Gastroesophageal sphincter (tissue), 4 donors: ENCODE measurements at regions not wholly inside any gene's neighbourhood (a gene's known extent, or its start where the extent isn't known, plus 50 kb on each side); places are given as distances from the start of the nearest gene placed in this dataset.

Source experiments
- ATAC-seq: fragments of 150-250 bp; one replicate; pipeline ENCODE4 v1.9.1; 2016; ENCODE audit warnings: mild to moderate bottlenecking, moderate library complexity
- H3K27ac ChIP-seq, 4 donors: fragments of 200-600 bp; sonication (generic) in 3 of 4; 1 replicate in 3 of 4; 2 replicates in 1 of 4; pipeline ENCODE4 v1.5.1; 2016 to 2019
- H3K27me3 ChIP-seq: fragments of 200-600 bp; sonication (generic); one replicate; pipeline ENCODE4 v1.5.1; 2019
- H3K36me3 ChIP-seq, 2 donors: fragments of 200-600 bp; sonication (generic); one replicate each; pipeline ENCODE4 v1.5.1; 2019; ENCODE audit warnings: control low read depth in 1 of 2
- H3K4me1 ChIP-seq, 3 donors: fragments of 200-600 bp; sonication (generic); 1 replicate in 2 of 3; 2 replicates in 1 of 3; pipeline ENCODE4 v1.5.1; 2016 to 2019; ENCODE audit warnings: control low read depth in 2 of 3
- H3K4me3 ChIP-seq, 2 donors: fragments of 200-600 bp; sonication (generic); one replicate each; pipeline ENCODE4 v1.5.1; 2019; ENCODE audit warnings: mild to moderate bottlenecking in 1 of 2, moderate library complexity in 1 of 2
- H3K9me3 ChIP-seq, 3 donors: fragments of 200-600 bp; sonication (generic); one replicate each; pipeline ENCODE4 v1.5.1; 2017 to 2019; ENCODE audit warnings: control low read depth in 2 of 3
- CTCF ChIP-seq, 4 experiments: fragments of 200-600 bp in 2 of 4; fragments of 450-650 bp in 2 of 4; sonication (generic) in 1 of 4; IDR thresholded peaks; one replicate each; pipeline ENCODE4 v1.5.1; 2017 to 2019; ENCODE audit warnings: antibody characterized with exemption in 4 of 4, mild to moderate bottlenecking in 2 of 4, moderate library complexity in 2 of 4
- EP300 ChIP-seq: sonication (generic); formaldehyde crosslinking; IDR thresholded peaks from one replicate; pipeline ENCODE4 v1.6.1; 2017; ENCODE audit warnings: antibody characterized with exemption, mild to moderate bottlenecking
- POLR2A ChIP-seq, 2 donors: fragments of 450-650 bp; IDR thresholded peaks; one replicate each; pipeline ENCODE4 v1.6.1; 2017; ENCODE audit warnings: antibody characterized with exemption in 2 of 2, mild to moderate bottlenecking in 2 of 2, moderate library complexity in 1 of 2
- POLR2AphosphoS5 ChIP-seq: sonication (generic); formaldehyde crosslinking; IDR thresholded peaks from one replicate; pipeline ENCODE4 v1.6.1; 2017; ENCODE audit warnings: antibody characterized with exemption
- WGBS, 2 donors: methylation state at CpG; one replicate each; pipeline ENCODE4 v1.1.5; 2018; ENCODE audit warnings: low coverage in 1 of 2; 5-methylcytosine and 5-hydroxymethylcytosine counted together

GRCh38 chrY:19053806-19054205, 280.3 kb upstream of the HSFY2 start:
- WGBS, 2 donors: 78% methylated on average over 3 of the region's 5 CpGs; no CpG with 5 or more reads in 1 of the 2 donors

GRCh38 chrY:19051021-19051420, 277.5 kb upstream of the HSFY2 start:
- no peak overlapping the region for H3K4me3 ChIP-seq
- ATAC-seq: no peak
- H3K9me3 ChIP-seq: no peaks in the 10 kb centered on the region
- no peaks in the 10 kb centered on the region for H3K36me3 ChIP-seq
- TF ChIP-seq EP300: no peak
- TF ChIP-seq POLR2A (IDR thresholded peaks at IDR 0.05): no peak
- no peak for TF ChIP-seq CTCF (IDR thresholded peaks at IDR 0.05)
- no peak for TF ChIP-seq POLR2AphosphoS5
- H3K27ac ChIP-seq: no peak overlapping the region
- 96% methylated on average over 4 of the region's 4 CpGs; no CpG with 5 or more reads in 1 of the 2 donors for WGBS, 2 donors
- no peaks in the 10 kb centered on the region for H3K4me1 ChIP-seq
- no peaks in the 10 kb centered on the region for H3K27me3 ChIP-seq

More at GRCh38 chrY:19053806-19054205, 280.3 kb upstream of the HSFY2 start:
- no peaks in the 10 kb centered on the region for H3K4me1 ChIP-seq
- H3K9me3 ChIP-seq: no peaks in the 10 kb centered on the region
- H3K4me3 ChIP-seq: no peak overlapping the region
- H3K36me3 ChIP-seq: no peaks in the 10 kb centered on the region
- no peak overlapping the region for H3K27ac ChIP-seq
- no peak for ATAC-seq
- no peaks in the 10 kb centered on the region for H3K27me3 ChIP-seq
- no peak for TF ChIP-seq POLR2A (IDR thresholded peaks at IDR 0.05)
- no peak for TF ChIP-seq EP300
- no peak for TF ChIP-seq CTCF (IDR thresholded peaks at IDR 0.05)
- no peak for TF ChIP-seq POLR2AphosphoS5

GRCh38 chrY:19042984-19043442, 269.5 kb upstream of the HSFY2 start:
- no peaks in the 10 kb centered on the region for H3K4me1 ChIP-seq
- H3K27ac ChIP-seq: no peak overlapping the region
- H3K27me3 ChIP-seq: no peaks in the 10 kb centered on the region
- H3K36me3 ChIP-seq: peaks cover 0 to 6% of the 10 kb centered on the region in 2 donors
- H3K4me3 ChIP-seq: no peak overlapping the region
- H3K9me3 ChIP-seq: no peaks in the 10 kb centered on the region
- TF ChIP-seq EP300 (no peak), CTCF (IDR thresholded peaks at IDR 0.05) (no peak), POLR2AphosphoS5 (no peak), POLR2A (IDR thresholded peaks at IDR 0.05) (no peak)
- WGBS, 2 donors: 94% methylated on average over 5 of the region's 26 CpGs; no CpG with 5 or more reads in 1 of the 2 donors
- no peak for ATAC-seq

- no peaks in the 10 kb centered on the region for H3K9me3 ChIP-seq
- H3K27ac ChIP-seq: no peak overlapping the region
- no peaks in the 10 kb centered on the region for H3K4me1 ChIP-seq
- no peak for ATAC-seq
- H3K4me3 ChIP-seq: no peak overlapping the region
- 86% methylated on average over 11 of the region's 12 CpGs; no CpG with 5 or more reads in 1 of the 2 donors for WGBS, 2 donors
- peaks cover 0 to 6% of the 10 kb centered on the region in 2 donors for H3K36me3 ChIP-seq
- no peaks in the 10 kb centered on the region for H3K27me3 ChIP-seq
- no peak for TF ChIP-seq POLR2AphosphoS5
- no peak for TF ChIP-seq EP300
- TF ChIP-seq CTCF (IDR thresholded peaks at IDR 0.05): no peak
- no peak for TF ChIP-seq POLR2A (IDR thresholded peaks at IDR 0.05)
Measured at GRCh38 chrY:19042306-19042958, 268.9 kb upstream of the HSFY2 start.

GRCh38 chrY:19026631-19027030, 253.1 kb upstream of the HSFY2 start:
- TF ChIP-seq POLR2AphosphoS5: no peak
- TF ChIP-seq POLR2A (IDR thresholded peaks at IDR 0.05): no peak
- TF ChIP-seq EP300: no peak
- no peak for TF ChIP-seq CTCF (IDR thresholded peaks at IDR 0.05)
- ATAC-seq: no peak
- H3K27me3 ChIP-seq: no peaks in the 10 kb centered on the region
- H3K36me3 ChIP-seq: no peaks in the 10 kb centered on the region
- H3K4me3 ChIP-seq: no peak overlapping the region
- no peaks in the 10 kb centered on the region for H3K4me1 ChIP-seq
- no peak overlapping the region for H3K27ac ChIP-seq
- WGBS, 2 donors: 92% methylated on average over 3 of the region's 3 CpGs; no CpG with 5 or more reads in 1 of the 2 donors
- no peaks in the 10 kb centered on the region for H3K9me3 ChIP-seq
